Endothelial cell of umbilical vein (primary cell): ENCODE measurements at regions not wholly inside any gene's neighbourhood (a gene's known extent, or its start where the extent isn't known, plus 50 kb on each side); places are given as distances from the start of the nearest gene placed in this dataset.

Experiments
- EZH2 ChIP-seq: IDR thresholded peaks from 2 replicates; pipeline ENCODE4 v1.6.1; 2012; ENCODE audit warnings: borderline replicate concordance, low read depth, mild to moderate bottlenecking, moderate library complexity, low read length, inconsistent platforms; ENCODE audit not compliant: severe bottlenecking
- GATA2 ChIP-seq: IDR thresholded peaks from 2 replicates; pipeline ENCODE4 v1.7.0; 2011; ENCODE audit warnings: low read depth, mild to moderate bottlenecking, moderate library complexity, mixed read lengths, low read length; ENCODE audit not compliant: insufficient read length, insufficient read depth
- MAX ChIP-seq: IDR thresholded peaks from 2 replicates; pipeline ENCODE4 v1.6.1; 2011; ENCODE audit not compliant: insufficient read depth, insufficient read length
- MYC ChIP-seq: IDR thresholded peaks from one replicate; pipeline ENCODE4 v1.6.1; 2011; ENCODE audit warnings: mild to moderate bottlenecking, low read depth, low read length
- POLR2A ChIP-seq: IDR thresholded peaks from 2 replicates; pipeline ENCODE4 v1.6.1; 2012; ENCODE audit warnings: low read depth, mild to moderate bottlenecking, control low read depth, low read length
- POLR2AphosphoS5 ChIP-seq: IDR thresholded peaks from 2 replicates; pipeline ENCODE4 v1.6.1; 2012; ENCODE audit warnings: low read depth, mild to moderate bottlenecking, control low read depth, low read length, moderate library complexity; ENCODE audit not compliant: insufficient read depth
- TF ChIP-seq, protein P1 (sequence below), 2 donors: IDR thresholded peaks; 1 replicate in 1 of 2; 2 replicates in 1 of 2; pipeline ENCODE4 v1.5.1; 2011; ENCODE audit warnings: low read length in 2 of 2, mild to moderate bottlenecking in 2 of 2, moderate library complexity in 2 of 2, control low read depth in 1 of 2, inconsistent platforms in 1 of 2, low read depth in 1 of 2; ENCODE audit not compliant: insufficient read depth in 1 of 2; ENCODE audit errors: extremely low read depth in 1 of 2

DNA sequence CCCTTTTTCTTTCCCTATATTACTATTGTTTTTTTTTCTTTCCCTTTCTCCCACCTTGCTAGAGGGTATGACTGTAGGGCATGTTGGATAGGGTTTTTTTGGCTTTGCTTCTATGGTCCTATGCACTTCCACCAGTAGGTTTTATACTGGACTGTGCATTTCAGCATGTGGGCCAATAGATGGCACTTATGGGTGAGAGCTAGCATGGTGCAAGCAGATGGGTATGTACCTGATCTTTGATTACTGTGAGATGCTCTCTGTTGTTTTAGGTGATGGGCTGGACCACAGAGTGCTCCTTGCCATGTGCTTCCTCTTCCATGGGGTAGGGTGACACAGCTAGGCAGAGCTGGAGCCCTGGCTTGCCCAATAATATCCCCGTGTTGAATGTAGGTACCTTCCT lies 128.5 kb upstream of the CHD6 start:
- TF ChIP-seq EZH2 (no peak), MYC (no peak), POLR2AphosphoS5 (no peak), POLR2A (no peak), MAX (no peak), GATA2 (no peak)
- TF ChIP-seq, protein P1, sequence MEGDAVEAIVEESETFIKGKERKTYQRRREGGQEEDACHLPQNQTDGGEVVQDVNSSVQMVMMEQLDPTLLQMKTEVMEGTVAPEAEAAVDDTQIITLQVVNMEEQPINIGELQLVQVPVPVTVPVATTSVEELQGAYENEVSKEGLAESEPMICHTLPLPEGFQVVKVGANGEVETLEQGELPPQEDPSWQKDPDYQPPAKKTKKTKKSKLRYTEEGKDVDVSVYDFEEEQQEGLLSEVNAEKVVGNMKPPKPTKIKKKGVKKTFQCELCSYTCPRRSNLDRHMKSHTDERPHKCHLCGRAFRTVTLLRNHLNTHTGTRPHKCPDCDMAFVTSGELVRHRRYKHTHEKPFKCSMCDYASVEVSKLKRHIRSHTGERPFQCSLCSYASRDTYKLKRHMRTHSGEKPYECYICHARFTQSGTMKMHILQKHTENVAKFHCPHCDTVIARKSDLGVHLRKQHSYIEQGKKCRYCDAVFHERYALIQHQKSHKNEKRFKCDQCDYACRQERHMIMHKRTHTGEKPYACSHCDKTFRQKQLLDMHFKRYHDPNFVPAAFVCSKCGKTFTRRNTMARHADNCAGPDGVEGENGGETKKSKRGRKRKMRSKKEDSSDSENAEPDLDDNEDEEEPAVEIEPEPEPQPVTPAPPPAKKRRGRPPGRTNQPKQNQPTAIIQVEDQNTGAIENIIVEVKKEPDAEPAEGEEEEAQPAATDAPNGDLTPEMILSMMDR (IDR thresholded peaks at IDR 0.05; ENCODE audit: extremely low read depth in 1 of 2, insufficient read depth in 1 of 2, low read depth in 1 of 2, low read length in 2 of 2): no peak
